Putamen (tissue), 1 donor: ENCODE measurements at regions not wholly inside any gene's neighbourhood (a gene's known extent, or its start where the extent isn't known, plus 50 kb on each side); places are given as distances from the start of the nearest gene placed in this dataset.
"Not testable (repeated sequence)": the region's sequence is repeated elsewhere in the genome, so short reads cannot be mapped to it uniquely, and the experiment has no call there.

Source experiments
- DNase-seq: peaks from one replicate; pipeline ENCODE4 v3.0.0-alpha.2; 2016; ENCODE audit warnings: low spot score

- no peak for DNase-seq
These were observed 58.0 kb upstream of the FBXO11 start for GRCh38 chr2:47964277-47964676.

GRCh38 chr2:47964722-47965434, 58.6 kb upstream of the FBXO11 start:
- no peak for DNase-seq

GRCh38 chr2:47976728-47977127, 70.4 kb upstream of the FBXO11 start:
- not testable (repeated sequence) for DNase-seq

- no peak for DNase-seq
These were observed 77.7 kb upstream of the FBXO11 start for GRCh38 chr2:47984041-47984440.

- DNase-seq, result no peak
These were observed 84.2 kb upstream of the FBXO11 start for GRCh38 chr2:47990503-47990902.

- DNase-seq, result no peak
These were observed 86.4 kb upstream of the FBXO11 start for GRCh38 chr2:47992671-47993070.

GRCh38 chr2:47996808-47997207, 90.5 kb upstream of the FBXO11 start:
- DNase-seq, result no peak

- no peak for DNase-seq
These were observed 93.2 kb upstream of the FBXO11 start for GRCh38 chr2:47999512-47999911.

GRCh38 chr2:48001498-48001897, 95.2 kb upstream of the FBXO11 start:
- DNase-seq, result no peak

GRCh38 chr2:48006094-48006493, 99.8 kb upstream of the FBXO11 start:
- no peak for DNase-seq

- DNase-seq, result no peak
These were observed 101.5 kb upstream of the FBXO11 start for GRCh38 chr2:48007699-48008268.

- DNase-seq, result no peak
These were observed 103.0 kb upstream of the FBXO11 start for GRCh38 chr2:48009256-48009655.

- no peak for DNase-seq
These were observed 109.1 kb upstream of the FBXO11 start for GRCh38 chr2:48015421-48015820.

- DNase-seq, result no peak
These were observed 110.1 kb upstream of the FBXO11 start for GRCh38 chr2:48016225-48017019.

GRCh38 chr2:48017136-48017535, 110.8 kb upstream of the FBXO11 start:
- no peak for DNase-seq

- no peak for DNase-seq
These were observed 112.2 kb upstream of the FBXO11 start for GRCh38 chr2:48018480-48018879.

- DNase-seq, result no peak
These were observed 120.6 kb upstream of the FBXO11 start for GRCh38 chr2:48026865-48027264.

- DNase-seq, result no peak
These were observed 126.5 kb upstream of the FBXO11 start for GRCh38 chr2:48032765-48033164.

- no peak for DNase-seq
These were observed 128.0 kb upstream of the FBXO11 start for GRCh38 chr2:48034295-48034694.

GRCh38 chr2:48036312-48036711, 130.0 kb upstream of the FBXO11 start:
- DNase-seq, result no peak

- no peak for DNase-seq
These were observed 133.1 kb upstream of the FBXO11 start for GRCh38 chr2:48039209-48039990.

- no peak for DNase-seq
These were observed 136.9 kb upstream of the FBXO11 start for GRCh38 chr2:48043131-48043700.
